ENCODE measurements at regions not wholly inside any gene's neighbourhood (a gene's known extent, or its start where the extent isn't known, plus 50 kb on each side); places are given as distances from the start of the nearest gene placed in this dataset.

DNA sequence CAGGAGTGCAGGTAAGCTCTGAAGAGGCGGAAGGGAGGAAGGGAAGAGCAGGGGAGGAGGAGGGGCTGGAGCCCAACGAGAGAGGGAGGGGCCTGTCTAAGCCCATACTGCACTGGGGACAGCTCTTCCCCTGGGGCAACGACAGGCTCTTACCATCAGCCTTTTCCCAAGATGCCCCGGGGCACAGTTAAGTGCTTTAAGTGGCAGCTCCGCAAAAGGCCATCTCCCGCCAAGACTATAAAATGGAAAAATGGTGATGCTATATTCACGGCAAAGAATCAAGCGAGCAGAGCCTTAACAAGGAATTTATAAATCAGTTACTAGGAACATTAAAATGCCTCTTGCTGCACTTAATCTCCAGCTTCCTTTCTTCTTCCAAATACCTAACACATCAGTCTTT, 110.2 kb upstream of the NLRP1 start:
- no peaks in the 10 kb centered on the region for H3K9me2 ChIP-seq (replicated peaks; ENCODE audit: control insufficient read depth, low read length)
- no peaks in the 10 kb centered on the region for H3K9me3 ChIP-seq (ENCODE audit: control insufficient read depth, insufficient read depth, low read length)
- no peaks in the 10 kb centered on the region for H3K36me3 ChIP-seq (ENCODE audit: control insufficient read depth, low read length)
- H3F3A ChIP-seq (ENCODE audit: control insufficient read depth, insufficient read depth), result no peaks in the 10 kb centered on the region
- no peaks in the 10 kb centered on the region for H3K79me2 ChIP-seq (ENCODE audit: control insufficient read depth, low read length)
- TF ChIP-seq, protein P1, sequence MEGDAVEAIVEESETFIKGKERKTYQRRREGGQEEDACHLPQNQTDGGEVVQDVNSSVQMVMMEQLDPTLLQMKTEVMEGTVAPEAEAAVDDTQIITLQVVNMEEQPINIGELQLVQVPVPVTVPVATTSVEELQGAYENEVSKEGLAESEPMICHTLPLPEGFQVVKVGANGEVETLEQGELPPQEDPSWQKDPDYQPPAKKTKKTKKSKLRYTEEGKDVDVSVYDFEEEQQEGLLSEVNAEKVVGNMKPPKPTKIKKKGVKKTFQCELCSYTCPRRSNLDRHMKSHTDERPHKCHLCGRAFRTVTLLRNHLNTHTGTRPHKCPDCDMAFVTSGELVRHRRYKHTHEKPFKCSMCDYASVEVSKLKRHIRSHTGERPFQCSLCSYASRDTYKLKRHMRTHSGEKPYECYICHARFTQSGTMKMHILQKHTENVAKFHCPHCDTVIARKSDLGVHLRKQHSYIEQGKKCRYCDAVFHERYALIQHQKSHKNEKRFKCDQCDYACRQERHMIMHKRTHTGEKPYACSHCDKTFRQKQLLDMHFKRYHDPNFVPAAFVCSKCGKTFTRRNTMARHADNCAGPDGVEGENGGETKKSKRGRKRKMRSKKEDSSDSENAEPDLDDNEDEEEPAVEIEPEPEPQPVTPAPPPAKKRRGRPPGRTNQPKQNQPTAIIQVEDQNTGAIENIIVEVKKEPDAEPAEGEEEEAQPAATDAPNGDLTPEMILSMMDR (IDR thresholded peaks at IDR 0.05; ENCODE audit: low read depth, low read length, poor library complexity, severe bottlenecking), result no peak
- TF ChIP-seq EZH2phosphoT487 (IDR thresholded peaks at IDR 0.05; ENCODE audit: borderline replicate concordance, low read length), result no peak
- H3K27ac ChIP-seq (ENCODE audit: low read depth, low read length), result no peak overlapping the region
- H3K4me1 ChIP-seq (ENCODE audit: control insufficient read depth, low read length), result no peaks in the 10 kb centered on the region
- peaks cover 7% of the 10 kb centered on the region; the same call in 1 of the 2 replicates for H3K27me3 ChIP-seq (ENCODE audit: control insufficient read depth, low read length)
- no peak overlapping the region for H3K4me3 ChIP-seq (ENCODE audit: low read length)
- no peaks in the 10 kb centered on the region for H4K20me1 ChIP-seq (ENCODE audit: control insufficient read depth, insufficient read depth, low read depth, low read length)
- H3K4me2 ChIP-seq (ENCODE audit: low read length), result no peak overlapping the region

DNA sequence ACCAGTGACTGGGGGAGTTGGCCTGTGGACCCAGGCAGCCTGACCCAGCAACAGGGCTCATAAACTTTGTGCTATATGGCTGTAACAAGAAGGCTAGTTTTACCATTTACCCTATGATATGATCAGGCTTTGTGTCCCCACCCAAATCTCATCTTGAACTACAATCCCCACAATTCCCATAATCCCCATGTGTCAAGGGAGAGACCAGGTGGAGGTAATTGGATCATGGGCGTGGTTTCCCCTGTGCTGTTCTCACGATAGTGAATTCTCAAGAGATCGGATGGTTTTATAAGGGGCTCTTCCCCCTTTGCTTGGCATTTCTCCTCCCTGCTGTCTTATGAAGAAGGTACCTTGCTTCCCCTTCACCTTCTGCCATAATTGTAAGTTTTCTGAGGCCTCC, 111.2 kb upstream of the NLRP1 start:
- H3K9me2 ChIP-seq (replicated peaks; ENCODE audit: control insufficient read depth, low read length), result no peaks in the 10 kb centered on the region
- H3K27ac ChIP-seq (ENCODE audit: low read depth, low read length), result no peak overlapping the region
- H4K20me1 ChIP-seq (ENCODE audit: control insufficient read depth, insufficient read depth, low read depth, low read length), result no peaks in the 10 kb centered on the region
- no peaks in the 10 kb centered on the region for H3F3A ChIP-seq (ENCODE audit: control insufficient read depth, insufficient read depth)
- no peaks in the 10 kb centered on the region for H3K36me3 ChIP-seq (ENCODE audit: control insufficient read depth, low read length)
- H3K4me2 ChIP-seq (ENCODE audit: low read length), result no peak overlapping the region
- peaks cover 7% of the 10 kb centered on the region; the same call in 1 of the 2 replicates for H3K27me3 ChIP-seq (ENCODE audit: control insufficient read depth, low read length)
- TF ChIP-seq EZH2phosphoT487 (IDR thresholded peaks at IDR 0.05; ENCODE audit: borderline replicate concordance, low read length), result no peak
- TF ChIP-seq, protein P1 (IDR thresholded peaks at IDR 0.05; ENCODE audit: low read depth, low read length, poor library complexity, severe bottlenecking), result no peak
- H3K9me3 ChIP-seq (ENCODE audit: control insufficient read depth, insufficient read depth, low read length), result no peaks in the 10 kb centered on the region
- H3K79me2 ChIP-seq (ENCODE audit: control insufficient read depth, low read length), result no peaks in the 10 kb centered on the region
- no peaks in the 10 kb centered on the region for H3K4me1 ChIP-seq (ENCODE audit: control insufficient read depth, low read length)
- H3K4me3 ChIP-seq (ENCODE audit: low read length), result no peak overlapping the region

DNA sequence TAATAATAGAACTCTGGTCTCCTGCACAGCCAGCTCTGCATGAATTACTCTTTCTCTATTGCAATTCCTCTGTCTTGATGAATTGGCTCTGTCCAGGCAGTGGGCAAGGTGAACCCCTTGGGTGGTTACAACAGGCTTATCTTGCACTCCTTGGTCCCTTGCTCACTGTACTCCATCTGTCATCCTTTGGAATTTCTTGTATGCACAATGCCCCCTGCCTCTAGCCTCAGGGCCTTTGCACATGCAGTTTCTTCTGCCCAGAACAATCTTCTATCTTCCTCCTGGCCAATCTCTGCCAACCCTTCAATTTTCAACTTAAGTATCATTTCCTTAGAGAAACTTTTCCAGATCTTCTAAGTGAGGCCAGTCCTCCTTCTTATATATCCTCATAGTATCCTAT, 114.7 kb upstream of the NLRP1 start:
- Histone ChIP-seq H4K20me1 (ENCODE audit: control insufficient read depth, insufficient read depth, low read depth, low read length) (no peaks in the 10 kb centered on the region), H3K4me1 (ENCODE audit: control insufficient read depth, low read length) (no peaks in the 10 kb centered on the region), H3K4me3 (ENCODE audit: low read length) (no peak overlapping the region), H3K27ac (ENCODE audit: low read depth, low read length) (no peak overlapping the region), H3K9me3 (ENCODE audit: control insufficient read depth, insufficient read depth, low read length) (no peaks in the 10 kb centered on the region), H3K79me2 (ENCODE audit: control insufficient read depth, low read length) (no peaks in the 10 kb centered on the region), H3K9me2 (replicated peaks; ENCODE audit: control insufficient read depth, low read length) (no peaks in the 10 kb centered on the region), H3K27me3 (ENCODE audit: control insufficient read depth, low read length) (peaks cover 7% of the 10 kb centered on the region; the same call in 1 of the 2 replicates), H3F3A (ENCODE audit: control insufficient read depth, insufficient read depth) (no peaks in the 10 kb centered on the region), H3K36me3 (ENCODE audit: control insufficient read depth, low read length) (no peaks in the 10 kb centered on the region), H3K4me2 (ENCODE audit: low read length) (no peak overlapping the region)
- no peak for TF ChIP-seq EZH2phosphoT487 (IDR thresholded peaks at IDR 0.05; ENCODE audit: borderline replicate concordance, low read length)
- TF ChIP-seq, protein P1 (IDR thresholded peaks at IDR 0.05; ENCODE audit: low read depth, low read length, poor library complexity, severe bottlenecking), result no peak
